Activated CD8-positive, alpha-beta memory T cell treated with anti-CD3 and anti-CD28 coated beads, Interleukin-2, amount 50 U/mL, for 1 hour (primary cell): ENCODE measurements at regions not wholly inside any gene's neighbourhood (a gene's known extent, or its start where the extent isn't known, plus 50 kb on each side); places are given as distances from the start of the nearest gene placed in this dataset.

Experiments
- DNase-seq: peaks from one replicate; pipeline ENCODE4 v3.0.0-alpha.2; 2020; ENCODE audit errors: extremely low read depth

GRCh38 chr2:212610872-212611425 is 72.3 kb upstream of the ERBB4 start:
- DNase-seq: no peak

- no peak for DNase-seq
Measured at GRCh38 chr2:212609479-212609878, 70.9 kb upstream of the ERBB4 start.

GRCh38 chr2:212607080-212607479 is 68.5 kb upstream of the ERBB4 start:
- no peak for DNase-seq

GRCh38 chr2:212606232-212606631 is 67.6 kb upstream of the ERBB4 start:
- DNase-seq: no peak

- no peak for DNase-seq
Measured at GRCh38 chr2:212596688-212597087, 58.1 kb upstream of the ERBB4 start.

- DNase-seq: no peak
Measured at GRCh38 chr2:212596276-212596675, 57.7 kb upstream of the ERBB4 start.

GRCh38 chr2:212595036-212595654 is 56.5 kb upstream of the ERBB4 start:
- no peak for DNase-seq

- no peak for DNase-seq
Measured at GRCh38 chr2:212592695-212593094, 54.1 kb upstream of the ERBB4 start.
